ENCODE measurements at regions not wholly inside any gene's neighbourhood (a gene's known extent, or its start where the extent isn't known, plus 50 kb on each side); places are given as distances from the start of the nearest gene placed in this dataset.

GRCh38 chr9:81445331-81445921 lies 243.9 kb downstream of the TLE1 start (continued):
- TF ChIP-seq, protein P1, sequence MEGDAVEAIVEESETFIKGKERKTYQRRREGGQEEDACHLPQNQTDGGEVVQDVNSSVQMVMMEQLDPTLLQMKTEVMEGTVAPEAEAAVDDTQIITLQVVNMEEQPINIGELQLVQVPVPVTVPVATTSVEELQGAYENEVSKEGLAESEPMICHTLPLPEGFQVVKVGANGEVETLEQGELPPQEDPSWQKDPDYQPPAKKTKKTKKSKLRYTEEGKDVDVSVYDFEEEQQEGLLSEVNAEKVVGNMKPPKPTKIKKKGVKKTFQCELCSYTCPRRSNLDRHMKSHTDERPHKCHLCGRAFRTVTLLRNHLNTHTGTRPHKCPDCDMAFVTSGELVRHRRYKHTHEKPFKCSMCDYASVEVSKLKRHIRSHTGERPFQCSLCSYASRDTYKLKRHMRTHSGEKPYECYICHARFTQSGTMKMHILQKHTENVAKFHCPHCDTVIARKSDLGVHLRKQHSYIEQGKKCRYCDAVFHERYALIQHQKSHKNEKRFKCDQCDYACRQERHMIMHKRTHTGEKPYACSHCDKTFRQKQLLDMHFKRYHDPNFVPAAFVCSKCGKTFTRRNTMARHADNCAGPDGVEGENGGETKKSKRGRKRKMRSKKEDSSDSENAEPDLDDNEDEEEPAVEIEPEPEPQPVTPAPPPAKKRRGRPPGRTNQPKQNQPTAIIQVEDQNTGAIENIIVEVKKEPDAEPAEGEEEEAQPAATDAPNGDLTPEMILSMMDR (IDR thresholded peaks at IDR 0.05; ENCODE audit: control extremely low read depth in 1 of 3, insufficient read depth in 1 of 3, low read depth in 1 of 3, low read length in 3 of 3), result no peak
- TF ChIP-seq JUND (IDR thresholded peaks at IDR 0.05; ENCODE audit: low read length) (no peak), SP2 (IDR thresholded peaks at IDR 0.05; ENCODE audit: low read length) (no peak), CBX8 (IDR thresholded peaks at IDR 0.05; ENCODE audit: borderline replicate concordance, low read depth, low read length) (no peak), TCF12 (IDR thresholded peaks at IDR 0.05; ENCODE audit: low read depth, low read length) (no peak), CBX5 (IDR thresholded peaks at IDR 0.05; ENCODE audit: low read depth, low read length) (no peak)
